Sigmoid colon (tissue), 4 donors: ENCODE measurements at regions not wholly inside any gene's neighbourhood (a gene's known extent, or its start where the extent isn't known, plus 50 kb on each side); places are given as distances from the start of the nearest gene placed in this dataset.

Source experiments
- EP300 ChIP-seq, 4 donors: sonication (generic); formaldehyde crosslinking; IDR thresholded peaks; one replicate each; pipeline ENCODE4 v1.6.1; 2017; ENCODE audit warnings: antibody characterized with exemption in 4 of 4
- POLR2A ChIP-seq, 2 donors: fragments of 450-650 bp; IDR thresholded peaks; one replicate each; pipeline ENCODE4 v1.6.1; 2016; ENCODE audit warnings: antibody characterized with exemption in 2 of 2, mild to moderate bottlenecking in 2 of 2, moderate library complexity in 2 of 2
- POLR2AphosphoS5 ChIP-seq, 4 donors: sonication (generic); formaldehyde crosslinking; IDR thresholded peaks; one replicate each; pipeline ENCODE4 v1.6.1; 2017; ENCODE audit warnings: antibody characterized with exemption in 4 of 4
- TF ChIP-seq, protein P1 (sequence below), 4 experiments: fragments of 450-650 bp in 3 of 4; fragments of 200-600 bp in 1 of 4; IDR thresholded peaks; one replicate each; pipeline ENCODE4 v1.5.1; 2016 to 2019; ENCODE audit warnings: antibody characterized with exemption in 4 of 4, mild to moderate bottlenecking in 3 of 4, moderate library complexity in 2 of 4

DNA sequence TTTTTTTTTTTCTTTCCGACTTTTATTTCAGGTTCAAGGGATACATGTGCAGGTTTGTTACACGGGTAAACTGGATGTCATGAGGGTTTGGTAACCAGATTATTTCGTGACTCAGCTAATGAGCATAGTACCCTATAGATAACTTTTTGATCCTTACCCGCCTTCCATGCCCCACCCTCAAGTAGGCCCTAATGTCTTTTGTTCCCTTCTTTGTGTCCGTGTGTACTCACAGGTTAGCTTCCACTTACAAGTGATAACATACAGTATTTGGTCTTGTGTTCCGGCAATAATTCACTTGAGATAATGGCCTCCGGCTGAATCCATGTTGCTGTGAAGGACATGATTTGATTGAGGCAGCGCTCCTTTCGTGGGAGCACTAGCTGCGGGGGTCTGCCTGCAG lies 402.8 kb upstream of the SGO1 start:
- TF ChIP-seq, protein P1, sequence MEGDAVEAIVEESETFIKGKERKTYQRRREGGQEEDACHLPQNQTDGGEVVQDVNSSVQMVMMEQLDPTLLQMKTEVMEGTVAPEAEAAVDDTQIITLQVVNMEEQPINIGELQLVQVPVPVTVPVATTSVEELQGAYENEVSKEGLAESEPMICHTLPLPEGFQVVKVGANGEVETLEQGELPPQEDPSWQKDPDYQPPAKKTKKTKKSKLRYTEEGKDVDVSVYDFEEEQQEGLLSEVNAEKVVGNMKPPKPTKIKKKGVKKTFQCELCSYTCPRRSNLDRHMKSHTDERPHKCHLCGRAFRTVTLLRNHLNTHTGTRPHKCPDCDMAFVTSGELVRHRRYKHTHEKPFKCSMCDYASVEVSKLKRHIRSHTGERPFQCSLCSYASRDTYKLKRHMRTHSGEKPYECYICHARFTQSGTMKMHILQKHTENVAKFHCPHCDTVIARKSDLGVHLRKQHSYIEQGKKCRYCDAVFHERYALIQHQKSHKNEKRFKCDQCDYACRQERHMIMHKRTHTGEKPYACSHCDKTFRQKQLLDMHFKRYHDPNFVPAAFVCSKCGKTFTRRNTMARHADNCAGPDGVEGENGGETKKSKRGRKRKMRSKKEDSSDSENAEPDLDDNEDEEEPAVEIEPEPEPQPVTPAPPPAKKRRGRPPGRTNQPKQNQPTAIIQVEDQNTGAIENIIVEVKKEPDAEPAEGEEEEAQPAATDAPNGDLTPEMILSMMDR (IDR thresholded peaks at IDR 0.05): no peak
- no peak for TF ChIP-seq POLR2AphosphoS5 (IDR thresholded peaks at IDR 0.05)
- TF ChIP-seq POLR2A (IDR thresholded peaks at IDR 0.05): no peak
- no peak for TF ChIP-seq EP300 (IDR thresholded peaks at IDR 0.05)
